ENCODE measurements at regions not wholly inside any gene's neighbourhood (a gene's known extent, or its start where the extent isn't known, plus 50 kb on each side); places are given as distances from the start of the nearest gene placed in this dataset.
A peak's percentile ranks its signal among the peaks of the same experiment; 100 is the strongest.
"Not testable (repeated sequence)": the region's sequence is repeated elsewhere in the genome, so short reads cannot be mapped to it uniquely, and the experiment has no call there.

DNA sequence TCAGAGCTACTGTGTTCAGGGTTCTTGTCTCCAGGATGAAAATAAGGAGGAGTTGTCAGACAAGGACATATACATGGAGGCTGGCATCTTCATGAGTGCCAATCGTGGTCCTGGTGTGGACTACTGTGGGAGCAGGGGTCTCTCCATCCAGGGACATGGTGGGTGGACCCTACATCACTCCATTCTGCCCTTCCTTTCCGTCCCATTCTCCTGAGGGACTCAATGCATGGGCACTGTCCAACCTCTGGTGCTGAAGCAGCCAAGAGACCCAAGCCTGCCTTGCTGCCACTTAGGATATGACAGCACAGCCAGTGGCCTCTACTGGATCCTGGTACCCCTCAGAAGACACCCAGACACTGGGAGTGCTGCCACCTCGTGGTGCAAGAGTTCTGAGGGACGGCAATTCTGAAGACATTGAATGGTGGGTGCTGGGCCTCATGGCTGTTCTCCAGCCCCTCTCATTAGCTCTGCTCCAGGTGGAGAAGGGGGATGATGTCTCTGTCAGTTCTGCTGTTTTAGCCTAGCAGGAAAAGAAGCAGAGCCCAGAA lies 818.9 kb downstream of the FOXD4L5 start:
- TF ChIP-seq, protein P1, sequence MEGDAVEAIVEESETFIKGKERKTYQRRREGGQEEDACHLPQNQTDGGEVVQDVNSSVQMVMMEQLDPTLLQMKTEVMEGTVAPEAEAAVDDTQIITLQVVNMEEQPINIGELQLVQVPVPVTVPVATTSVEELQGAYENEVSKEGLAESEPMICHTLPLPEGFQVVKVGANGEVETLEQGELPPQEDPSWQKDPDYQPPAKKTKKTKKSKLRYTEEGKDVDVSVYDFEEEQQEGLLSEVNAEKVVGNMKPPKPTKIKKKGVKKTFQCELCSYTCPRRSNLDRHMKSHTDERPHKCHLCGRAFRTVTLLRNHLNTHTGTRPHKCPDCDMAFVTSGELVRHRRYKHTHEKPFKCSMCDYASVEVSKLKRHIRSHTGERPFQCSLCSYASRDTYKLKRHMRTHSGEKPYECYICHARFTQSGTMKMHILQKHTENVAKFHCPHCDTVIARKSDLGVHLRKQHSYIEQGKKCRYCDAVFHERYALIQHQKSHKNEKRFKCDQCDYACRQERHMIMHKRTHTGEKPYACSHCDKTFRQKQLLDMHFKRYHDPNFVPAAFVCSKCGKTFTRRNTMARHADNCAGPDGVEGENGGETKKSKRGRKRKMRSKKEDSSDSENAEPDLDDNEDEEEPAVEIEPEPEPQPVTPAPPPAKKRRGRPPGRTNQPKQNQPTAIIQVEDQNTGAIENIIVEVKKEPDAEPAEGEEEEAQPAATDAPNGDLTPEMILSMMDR (IDR thresholded peaks at IDR 0.05) = peak in 1 of 4 donors; percentile 12
- not testable (repeated sequence) for TF ChIP-seq POLR2A (IDR thresholded peaks at IDR 0.05)
